Mesenchymal stem cell (in vitro differentiated cells and primary cell): ENCODE measurements at regions not wholly inside any gene's neighbourhood (a gene's known extent, or its start where the extent isn't known, plus 50 kb on each side); places are given as distances from the start of the nearest gene placed in this dataset.

Source experiments
- DNase-seq: peaks from one replicate; pipeline ENCODE4 v3.0.0-alpha.2; 2013
- H2AFZ ChIP-seq: one replicate; pipeline ENCODE4 v1.6.1; 2013; ENCODE audit warnings: low read depth, mild to moderate bottlenecking, control low read depth, inconsistent platforms, low read length, moderate library complexity
- H2AK5ac ChIP-seq: 2 replicates; pipeline ENCODE4 v1.6.1; 2013; ENCODE audit warnings: low read length, moderate library complexity, mild to moderate bottlenecking, inconsistent platforms; ENCODE audit not compliant: severe bottlenecking
- H2BK120ac ChIP-seq: one replicate; pipeline ENCODE4 v1.6.1; 2013; ENCODE audit warnings: low read depth, mild to moderate bottlenecking, inconsistent platforms, low read length, moderate library complexity
- H2BK12ac ChIP-seq, 2 experiments: one replicate each; pipeline ENCODE4 v1.6.1; 2013; ENCODE audit warnings: inconsistent platforms in 2 of 2, low read length in 2 of 2, mild to moderate bottlenecking in 2 of 2, moderate library complexity in 2 of 2, control low read depth in 1 of 2
- H2BK15ac ChIP-seq: one replicate; pipeline ENCODE4 v1.6.1; 2013; ENCODE audit warnings: mild to moderate bottlenecking, low read depth, inconsistent platforms; ENCODE audit not compliant: poor library complexity, severe bottlenecking
- H2BK5ac ChIP-seq: 2 replicates; pipeline ENCODE4 v1.6.1; 2013; ENCODE audit warnings: low read depth, mild to moderate bottlenecking, low read length, control low read depth, inconsistent platforms; ENCODE audit not compliant: poor library complexity, severe bottlenecking
- H3K14ac ChIP-seq, 2 experiments: one replicate each; pipeline ENCODE4 v1.6.1; 2013; ENCODE audit warnings: inconsistent platforms in 2 of 2, low read length in 2 of 2, control low read depth in 1 of 2, mild to moderate bottlenecking in 1 of 2, moderate library complexity in 1 of 2
- H3K18ac ChIP-seq, 2 experiments: one replicate each; pipeline ENCODE4 v1.6.1; 2013; ENCODE audit warnings: inconsistent platforms in 2 of 2, low read length in 2 of 2, control low read depth in 1 of 2, low read depth in 1 of 2, mild to moderate bottlenecking in 1 of 2
- H3K23ac ChIP-seq, 2 experiments: one replicate each; pipeline ENCODE4 v1.6.1; 2013; ENCODE audit warnings: inconsistent platforms in 2 of 2, low read length in 2 of 2, mild to moderate bottlenecking in 2 of 2, moderate library complexity in 2 of 2, control low read depth in 1 of 2
- H3K27ac ChIP-seq: 2 replicates; pipeline ENCODE4 v1.5.1; 2013; ENCODE audit warnings: mild to moderate bottlenecking, moderate library complexity, low read length, control low read depth, inconsistent platforms; ENCODE audit not compliant: poor library complexity, severe bottlenecking
- H3K27me3 ChIP-seq, 2 experiments: 2 replicates each; pipeline versions ENCODE4 v1.6.1 to v1.7.0; 2013; ENCODE audit warnings: low read length in 2 of 2, mild to moderate bottlenecking in 2 of 2, moderate library complexity in 2 of 2, control low read depth in 1 of 2, inconsistent platforms in 1 of 2; ENCODE audit not compliant: control insufficient read depth in 1 of 2, insufficient read depth in 1 of 2
- H3K36me3 ChIP-seq, 2 experiments: 2 replicates each; pipeline versions ENCODE4 v1.6.1 to v1.7.0; 2013; ENCODE audit warnings: low read length in 2 of 2, control low read depth in 1 of 2, inconsistent platforms in 1 of 2, low read depth in 1 of 2, mild to moderate bottlenecking in 1 of 2; ENCODE audit not compliant: insufficient read depth in 2 of 2, control insufficient read depth in 1 of 2
- H3K4ac ChIP-seq, 2 experiments: one replicate each; pipeline ENCODE4 v1.6.1; 2013; ENCODE audit warnings: inconsistent platforms in 2 of 2, low read length in 2 of 2, mild to moderate bottlenecking in 2 of 2, moderate library complexity in 2 of 2, control low read depth in 1 of 2, low read depth in 1 of 2
- H3K4me1 ChIP-seq: 2 replicates; pipeline ENCODE4 v1.6.1; 2013; ENCODE audit warnings: low read depth, low read length, control low read depth; ENCODE audit not compliant: control insufficient read depth, insufficient read depth
- H3K4me2 ChIP-seq: 2 replicates; pipeline ENCODE4 v1.6.1; 2013; ENCODE audit warnings: low read length, mild to moderate bottlenecking, inconsistent platforms; ENCODE audit not compliant: poor library complexity, severe bottlenecking
- H3K4me3 ChIP-seq, 2 experiments: 2 replicates each; pipeline versions ENCODE4 v1.5.1 to v1.7.0; 2013; ENCODE audit warnings: low read length in 2 of 2, mild to moderate bottlenecking in 2 of 2, control low read depth in 1 of 2, low read depth in 1 of 2; ENCODE audit not compliant: insufficient read depth in 1 of 2
- H3K79me1 ChIP-seq: replicated peaks from 2 replicates; pipeline ENCODE4 v1.6.1; 2013; ENCODE audit warnings: mild to moderate bottlenecking, control low read depth, low read length, inconsistent platforms; ENCODE audit not compliant: poor library complexity, severe bottlenecking
- H3K9ac ChIP-seq: 2 replicates; pipeline ENCODE4 v1.7.0; 2013; ENCODE audit warnings: mild to moderate bottlenecking, low read length, moderate library complexity
- H3K9me3 ChIP-seq: 2 replicates; pipeline ENCODE4 v1.7.0; 2013; ENCODE audit warnings: mild to moderate bottlenecking, low read length; ENCODE audit not compliant: control insufficient read depth
- H4K8ac ChIP-seq: one replicate; pipeline ENCODE4 v1.6.1; 2013; ENCODE audit warnings: inconsistent platforms, mild to moderate bottlenecking, low read length, moderate library complexity
- H4K91ac ChIP-seq: one replicate; pipeline ENCODE4 v1.6.1; 2013; ENCODE audit warnings: mild to moderate bottlenecking, low read length, inconsistent platforms
- WGBS: methylation state at CpG from one replicate; pipeline ENCODE4 v1.1.7; 2013; ENCODE audit warnings: mixed read lengths; 5-methylcytosine and 5-hydroxymethylcytosine counted together

DNA sequence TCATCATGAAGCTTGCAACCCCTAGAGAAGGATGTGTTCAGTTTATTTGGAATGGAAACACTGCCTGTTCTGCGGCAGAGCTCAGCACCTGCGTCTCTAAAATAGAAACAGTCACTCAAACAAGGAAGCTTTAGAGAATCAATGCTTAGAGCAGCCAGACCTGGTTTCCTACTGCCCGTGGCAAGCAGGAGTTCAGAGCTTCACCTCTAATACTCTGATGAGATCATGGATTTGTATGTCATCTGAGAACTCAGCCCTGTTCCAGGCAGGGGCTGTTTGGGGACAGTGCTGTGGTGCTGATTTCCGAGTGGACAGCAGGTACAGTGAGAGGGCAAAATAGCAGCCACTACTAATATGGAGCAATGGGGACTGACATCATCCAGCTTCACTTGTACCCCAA is 236.0 kb upstream of the IRX1 start:
- Histone ChIP-seq H3K23ac (no peak overlapping the region), H3K18ac (no peak overlapping the region), H3K27ac (no peak overlapping the region), H2BK15ac (no peak overlapping the region), H3K4me1 (no peaks in the 10 kb centered on the region), H3K36me3 (no peaks in the 10 kb centered on the region), H2BK120ac (no peak overlapping the region), H2BK12ac (no peak overlapping the region), H3K9me3 (peaks cover 7% of the 10 kb centered on the region), H3K14ac (no peak overlapping the region), H3K4ac (no peak overlapping the region), H3K9ac (no peak overlapping the region), H2AFZ (no peak overlapping the region), H3K4me2 (no peak overlapping the region), H3K79me1 (no peaks in the 10 kb centered on the region), H2AK5ac (no peak overlapping the region), H4K91ac (no peak overlapping the region), H3K4me3 (no peak overlapping the region), H3K27me3 (no peaks in the 10 kb centered on the region), H4K8ac (no peak overlapping the region), H2BK5ac (no peak overlapping the region)
- DNase-seq: no peak
- WGBS: 60% methylated on average over 4 of the region's 4 CpGs

GRCh38 chr5:3357291-3357690 is 238.3 kb upstream of the IRX1 start:
- 72% methylated on average over 5 of the region's 5 CpGs for WGBS

GRCh38 chr5:3356016-3356415 is 239.6 kb upstream of the IRX1 start:
- Histone ChIP-seq H2BK12ac (no peak overlapping the region), H3K9ac (no peak overlapping the region), H2BK15ac (no peak overlapping the region), H2BK5ac (no peak overlapping the region), H3K4ac (no peak overlapping the region), H3K18ac (no peak overlapping the region), H3K36me3 (no peaks in the 10 kb centered on the region), H2BK120ac (no peak overlapping the region), H3K4me2 (no peak overlapping the region), H4K8ac (no peak overlapping the region), H3K79me1 (no peaks in the 10 kb centered on the region), H2AFZ (no peak overlapping the region), H3K9me3 (peaks cover 7% of the 10 kb centered on the region), H3K27me3 (peaks cover 0 to 7% of the 10 kb centered on the region in 2 experiments), H4K91ac (no peak overlapping the region), H3K4me1 (no peaks in the 10 kb centered on the region), H2AK5ac (no peak overlapping the region), H3K4me3 (no peak overlapping the region), H3K14ac (no peak overlapping the region), H3K27ac (no peak overlapping the region), H3K23ac (no peak overlapping the region)
- DNase-seq: no peak

More at GRCh38 chr5:3357291-3357690, 238.3 kb upstream of the IRX1 start:
- Histone ChIP-seq H3K79me1 (no peaks in the 10 kb centered on the region), H2AK5ac (no peak overlapping the region), H3K18ac (no peak overlapping the region), H3K23ac (no peak overlapping the region), H2BK12ac (no peak overlapping the region), H3K9ac (no peak overlapping the region), H2BK15ac (no peak overlapping the region), H2AFZ (no peak overlapping the region), H4K8ac (no peak overlapping the region), H2BK120ac (no peak overlapping the region), H3K27ac (no peak overlapping the region), H3K27me3 (peaks cover 0 to 7% of the 10 kb centered on the region in 2 experiments), H3K36me3 (no peaks in the 10 kb centered on the region), H4K91ac (no peak overlapping the region), H3K4ac (no peak overlapping the region), H3K14ac (no peak overlapping the region), H2BK5ac (no peak overlapping the region), H3K4me1 (no peaks in the 10 kb centered on the region), H3K9me3 (peaks cover 7% of the 10 kb centered on the region), H3K4me3 (no peak overlapping the region), H3K4me2 (no peak overlapping the region)
- DNase-seq: no peak

DNA sequence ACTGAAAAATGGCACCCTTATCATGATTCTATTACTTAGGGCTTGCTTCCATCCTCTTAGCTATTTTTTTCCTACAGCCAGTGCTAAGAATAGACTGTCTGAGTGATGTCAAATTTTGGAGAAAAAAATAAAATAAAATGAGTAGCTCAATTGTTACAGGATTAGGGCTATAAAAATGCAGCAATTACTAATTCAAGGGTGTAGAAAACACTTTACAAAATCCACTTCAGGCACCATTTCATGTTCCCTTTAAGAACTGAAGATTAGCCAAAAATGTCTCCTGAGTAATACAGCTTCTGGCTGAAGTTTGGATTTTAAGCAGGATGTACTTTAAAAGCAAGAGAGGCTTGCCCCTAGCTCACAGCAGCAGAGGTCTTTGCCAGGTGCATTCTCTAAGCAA is 240.5 kb upstream of the IRX1 start:
- H3K36me3 ChIP-seq: no peaks in the 10 kb centered on the region
- H3K9ac ChIP-seq: no peak overlapping the region
- no peak overlapping the region for H2BK12ac ChIP-seq
- H3K4me1 ChIP-seq: no peaks in the 10 kb centered on the region
- no peak overlapping the region for H2BK15ac ChIP-seq
- H2AK5ac ChIP-seq: no peak overlapping the region
- H3K4ac ChIP-seq: no peak overlapping the region
- no peak overlapping the region for H3K4me3 ChIP-seq
- H4K91ac ChIP-seq: no peak overlapping the region
- DNase-seq: no peak
- no peak overlapping the region for H3K23ac ChIP-seq
- no peaks in the 10 kb centered on the region for H3K79me1 ChIP-seq
- no peak overlapping the region for H2AFZ ChIP-seq
- H3K9me3 ChIP-seq: peaks cover under 1% of the 10 kb centered on the region
- H3K27ac ChIP-seq: no peak overlapping the region
- no peak overlapping the region for H4K8ac ChIP-seq
- no peak overlapping the region for H2BK5ac ChIP-seq
- H3K4me2 ChIP-seq: no peak overlapping the region
- H3K18ac ChIP-seq: no peak overlapping the region
- no peak overlapping the region for H2BK120ac ChIP-seq
- H3K14ac ChIP-seq: no peak overlapping the region
- H3K27me3 ChIP-seq: peaks cover 0 to 7% of the 10 kb centered on the region in 2 experiments
